ENCODE measurements at regions not wholly inside any gene's neighbourhood (a gene's known extent, or its start where the extent isn't known, plus 50 kb on each side); places are given as distances from the start of the nearest gene placed in this dataset.

GRCh38 chr11:122202161-122202950, 86.3 kb upstream of the BLID start:
- peak overlapping the region; percentile 71 for H3K4me3 ChIP-seq (ENCODE audit: low read depth, low read length)
- no peak for DNase-seq (ENCODE audit: low read depth, low spot score)
- ChIA-PET CTCF (interaction anchor here (0.6 to 9.0 kb wide), 34 partner anchors 8 to 573 kb away, joined by 3 to 64 read pairs (median 6); partner anchors contain the start of gene BLID), POLR2A (interaction anchor here (0.8 to 3.6 kb wide), 9 partner anchors 8 to 102 kb away, joined by 3 to 24 read pairs (median 5); no protein-coding TSS in a partner anchor)
- no peak for TF ChIP-seq CTCF (IDR thresholded peaks at IDR 0.05; ENCODE audit: insufficient read depth, low read length, missing control alignments)

GRCh38 chr11:122201106-122201505, 85.1 kb upstream of the BLID start:
- no peak for DNase-seq (ENCODE audit: low read depth, low spot score)
- ChIA-PET POLR2A (interaction anchor here (0.8 to 3.6 kb wide), 6 partner anchors 11 to 101 kb away, joined by 3 to 21 read pairs (median 4); no protein-coding TSS in a partner anchor), CTCF (interaction anchor here (0.9 to 9.0 kb wide), 11 partner anchors 13 to 546 kb away, joined by 3 to 64 read pairs (median 18); no protein-coding TSS in a partner anchor)
- H3K4me3 ChIP-seq (ENCODE audit: low read depth, low read length) = peak overlapping the region; percentile 51
- TF ChIP-seq CTCF (IDR thresholded peaks at IDR 0.05; ENCODE audit: insufficient read depth, low read length, missing control alignments) = no peak

GRCh38 chr11:122199661-122200060, 83.6 kb upstream of the BLID start:
- no peak overlapping the region for H3K4me3 ChIP-seq (ENCODE audit: low read depth, low read length)
- no peak for TF ChIP-seq CTCF (IDR thresholded peaks at IDR 0.05; ENCODE audit: insufficient read depth, low read length, missing control alignments)
- CTCF ChIA-PET = interaction anchor here (1.4 to 9.0 kb wide), 3 partner anchors 14 to 98 kb away, joined by 3 to 64 read pairs (median 6); no protein-coding TSS in a partner anchor
- no peak for DNase-seq (ENCODE audit: low read depth, low spot score)
- POLR2A ChIA-PET = interaction anchor here (1.2 kb wide), 1 partner anchor 10 kb away, joined by 4 read pairs; no protein-coding TSS in a partner anchor

GRCh38 chr11:122198291-122198983, 82.4 kb upstream of the BLID start:
- no peak for TF ChIP-seq CTCF (IDR thresholded peaks at IDR 0.05; ENCODE audit: insufficient read depth, low read length, missing control alignments)
- CTCF ChIA-PET = interaction anchor here (0.7 to 0.8 kb wide), 2 partner anchors 9 to 16 kb away, joined by 3 read pairs; no protein-coding TSS in a partner anchor
- H3K4me3 ChIP-seq (ENCODE audit: low read depth, low read length) = no peak overlapping the region
- POLR2A ChIA-PET = no interaction called here
- DNase-seq (ENCODE audit: low read depth, low spot score) = no peak

GRCh38 chr11:122197066-122197987, 81.3 kb upstream of the BLID start:
- no peak overlapping the region for H3K4me3 ChIP-seq (ENCODE audit: low read depth, low read length)
- POLR2A ChIA-PET = interaction anchor here (0.6 to 1.5 kb wide), 9 partner anchors 8 to 368 kb away, joined by 3 to 19 read pairs (median 3); no protein-coding TSS in a partner anchor
- CTCF ChIA-PET = interaction anchor here (0.8 to 1.6 kb wide), 7 partner anchors 13 to 542 kb away, joined by 3 to 6 read pairs (median 3); partner anchors contain the start of gene BLID
- peak; percentile 95 for DNase-seq (ENCODE audit: low read depth, low spot score)
- no peak for TF ChIP-seq CTCF (IDR thresholded peaks at IDR 0.05; ENCODE audit: insufficient read depth, low read length, missing control alignments)

Data from AG04449 (cell line).